ENCODE measurements at regions not wholly inside any gene's neighbourhood (a gene's known extent, or its start where the extent isn't known, plus 50 kb on each side); places are given as distances from the start of the nearest gene placed in this dataset.
"Not testable (repeated sequence)": the region's sequence is repeated elsewhere in the genome, so short reads cannot be mapped to it uniquely, and the experiment has no call there.

DNA sequence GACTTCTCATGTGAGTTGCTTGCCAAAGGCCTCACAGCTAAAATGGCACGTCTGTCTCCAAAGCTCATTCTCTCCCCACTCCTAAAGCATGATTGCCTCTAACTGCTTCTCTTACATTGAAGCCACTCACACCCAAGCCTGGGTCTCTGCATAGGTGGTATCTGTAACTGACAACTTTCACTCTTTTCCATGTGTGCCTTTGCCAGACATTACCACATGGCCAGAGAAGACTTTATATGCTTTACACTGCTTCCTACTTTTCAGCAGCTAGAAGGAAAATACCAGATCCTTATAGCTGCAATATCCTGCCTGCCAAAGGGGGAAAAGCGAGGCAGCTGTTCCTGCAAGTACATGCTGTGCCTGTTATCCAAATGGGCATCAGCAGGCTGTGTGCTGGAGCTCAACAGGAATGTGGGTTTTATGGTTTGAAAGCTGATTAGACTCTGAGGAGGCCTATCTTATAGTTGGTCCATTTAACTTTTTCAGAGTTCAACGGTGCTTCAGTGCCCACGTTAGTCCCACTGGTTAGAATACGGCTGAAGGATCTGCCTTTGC lies 547.1 kb downstream of the RAB38 start:
- Histone ChIP-seq H3K4me1 (no peaks in the 10 kb centered on the region), H3K27ac (no peak overlapping the region), H3K4me3 (no peak overlapping the region), H3K9me3 (no peaks in the 10 kb centered on the region), H3K27me3 (ENCODE audit: insufficient read depth in 3 of 3, low read length in 2 of 3) (no peaks in the 10 kb centered on the region), H3K36me3 (ENCODE audit: insufficient read depth in 1 of 2, low read depth in 1 of 2) (no peaks in the 10 kb centered on the region)
- intact Hi-C loops (cut with DNase I), result no loop called here
- 38 to 52% (median 46%) methylated on average over 5 of the region's 5 CpGs for WGBS, 3 donors
- no peak for DNase-seq
- TF ChIP-seq, protein P1, sequence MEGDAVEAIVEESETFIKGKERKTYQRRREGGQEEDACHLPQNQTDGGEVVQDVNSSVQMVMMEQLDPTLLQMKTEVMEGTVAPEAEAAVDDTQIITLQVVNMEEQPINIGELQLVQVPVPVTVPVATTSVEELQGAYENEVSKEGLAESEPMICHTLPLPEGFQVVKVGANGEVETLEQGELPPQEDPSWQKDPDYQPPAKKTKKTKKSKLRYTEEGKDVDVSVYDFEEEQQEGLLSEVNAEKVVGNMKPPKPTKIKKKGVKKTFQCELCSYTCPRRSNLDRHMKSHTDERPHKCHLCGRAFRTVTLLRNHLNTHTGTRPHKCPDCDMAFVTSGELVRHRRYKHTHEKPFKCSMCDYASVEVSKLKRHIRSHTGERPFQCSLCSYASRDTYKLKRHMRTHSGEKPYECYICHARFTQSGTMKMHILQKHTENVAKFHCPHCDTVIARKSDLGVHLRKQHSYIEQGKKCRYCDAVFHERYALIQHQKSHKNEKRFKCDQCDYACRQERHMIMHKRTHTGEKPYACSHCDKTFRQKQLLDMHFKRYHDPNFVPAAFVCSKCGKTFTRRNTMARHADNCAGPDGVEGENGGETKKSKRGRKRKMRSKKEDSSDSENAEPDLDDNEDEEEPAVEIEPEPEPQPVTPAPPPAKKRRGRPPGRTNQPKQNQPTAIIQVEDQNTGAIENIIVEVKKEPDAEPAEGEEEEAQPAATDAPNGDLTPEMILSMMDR (IDR thresholded peaks at IDR 0.05), result no peak
- no peak for ATAC-seq

DNA sequence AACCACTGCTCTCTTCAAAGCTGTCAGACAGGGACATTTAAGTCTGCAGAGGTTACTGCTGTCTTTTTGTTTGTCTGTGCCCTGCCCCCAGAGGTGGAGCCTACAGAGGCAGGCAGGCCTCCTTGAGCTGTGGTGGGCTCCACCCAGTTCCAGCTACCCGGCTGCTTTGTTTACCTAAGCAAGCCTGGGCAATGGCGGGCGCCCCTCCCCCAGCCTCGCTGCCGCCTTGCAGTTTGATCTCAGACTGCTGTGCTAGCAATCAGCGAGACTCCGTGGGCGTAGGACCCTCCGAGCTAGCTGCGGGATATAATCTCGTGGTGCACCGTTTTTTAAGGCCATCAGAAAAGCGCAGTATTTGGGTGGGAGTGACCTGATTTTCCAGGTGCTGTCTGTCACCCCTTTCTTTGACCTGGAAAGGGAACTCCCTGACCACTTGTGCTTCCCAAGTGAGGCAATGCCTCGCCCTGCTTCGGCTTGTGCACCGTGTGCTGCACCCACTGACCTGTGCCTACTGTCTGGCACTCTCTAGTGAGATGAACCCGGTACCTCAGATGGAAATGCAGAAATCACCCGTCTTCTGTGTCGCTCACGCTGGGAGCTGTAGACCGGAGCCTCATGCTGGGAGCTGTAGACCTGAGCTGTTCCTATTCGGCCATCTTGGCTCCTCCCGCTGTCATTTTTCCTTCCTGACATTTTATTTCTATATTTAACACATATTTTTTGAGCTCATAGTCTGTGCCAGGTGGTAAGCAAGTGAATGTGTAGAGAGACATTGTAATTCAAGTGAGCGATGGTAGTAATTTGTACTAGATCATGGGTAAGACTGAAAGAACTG lies 551.5 kb downstream of the RAB38 start:
- intact Hi-C loops (cut with DNase I); H3K36me3 ChIP-seq (ENCODE audit: insufficient read depth in 1 of 2, low read depth in 1 of 2); H3K27ac ChIP-seq; H3K27me3 ChIP-seq (ENCODE audit: insufficient read depth in 3 of 3, low read length in 2 of 3); H3K4me1 ChIP-seq; H3K9me3 ChIP-seq; DNase-seq; H3K4me3 ChIP-seq; ATAC-seq: not testable (repeated sequence)
- WGBS, 3 donors, result 65 to 82% (median 79%) methylated on average over 19 to 23 of the region's 24 CpGs

DNA sequence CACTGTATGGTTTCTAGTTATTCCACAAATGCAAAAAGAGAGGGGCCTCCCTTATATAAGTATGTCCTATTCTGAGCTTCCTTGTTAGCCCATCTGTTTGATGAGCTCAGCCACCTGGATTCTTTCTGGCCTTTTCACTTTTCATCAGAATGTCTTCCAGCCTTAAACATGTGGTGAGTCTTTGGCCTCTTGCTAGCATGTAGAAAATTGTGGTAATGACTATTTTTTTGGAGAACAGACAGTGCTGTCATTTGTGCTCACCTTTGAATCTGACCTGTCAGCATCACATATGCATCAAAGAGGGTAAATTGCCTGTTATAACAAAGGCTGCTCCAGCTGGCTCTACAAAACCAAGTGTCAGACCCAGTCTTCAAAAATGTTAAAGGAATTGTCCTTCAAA lies 558.7 kb downstream of the RAB38 start:
- intact Hi-C loops (cut with DNase I), result no loop called here
- Histone ChIP-seq H3K9me3 (no peaks in the 10 kb centered on the region), H3K27me3 (ENCODE audit: insufficient read depth in 3 of 3, low read length in 2 of 3) (no peaks in the 10 kb centered on the region), H3K4me3 (no peak overlapping the region), H3K27ac (no peak overlapping the region), H3K4me1 (no peaks in the 10 kb centered on the region), H3K36me3 (ENCODE audit: insufficient read depth in 1 of 2, low read depth in 1 of 2) (no peaks in the 10 kb centered on the region)
- ATAC-seq (no peak), DNase-seq (no peak)
- TF ChIP-seq, protein P1 (IDR thresholded peaks at IDR 0.05), result no peak

DNA sequence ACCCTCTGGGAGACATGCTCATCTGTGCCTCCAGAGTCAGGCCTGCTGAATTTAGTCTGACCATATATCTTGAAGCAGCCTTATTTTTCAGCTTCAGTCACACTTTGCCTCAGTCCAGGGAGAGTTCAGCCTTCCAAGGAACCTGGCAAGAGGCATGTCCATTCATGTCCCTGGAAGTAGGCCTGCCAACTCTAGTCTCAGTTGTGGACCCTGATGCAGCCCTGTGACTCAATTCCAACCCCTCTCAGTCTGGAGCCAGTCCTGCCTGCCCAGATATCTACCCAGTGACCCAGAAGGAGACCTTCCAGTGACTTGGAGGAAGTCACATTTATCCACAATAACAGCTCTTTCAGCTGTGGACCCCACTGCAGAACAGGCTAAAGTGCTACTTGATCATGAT lies 566.6 kb downstream of the TMEM135 start:
- H3K36me3 ChIP-seq (ENCODE audit: insufficient read depth in 1 of 2, low read depth in 1 of 2), result no peaks in the 10 kb centered on the region
- ATAC-seq (no peak), DNase-seq (no peak)
- H3K4me3 ChIP-seq, result no peak overlapping the region
- no peaks in the 10 kb centered on the region for H3K4me1 ChIP-seq
- no peaks in the 10 kb centered on the region for H3K9me3 ChIP-seq
- TF ChIP-seq, protein P1 (IDR thresholded peaks at IDR 0.05), result no peak
- H3K27ac ChIP-seq, result no peak overlapping the region
- no peaks in the 10 kb centered on the region for H3K27me3 ChIP-seq (ENCODE audit: insufficient read depth in 3 of 3, low read length in 2 of 3)
- intact Hi-C loops (cut with DNase I), result no loop called here

DNA sequence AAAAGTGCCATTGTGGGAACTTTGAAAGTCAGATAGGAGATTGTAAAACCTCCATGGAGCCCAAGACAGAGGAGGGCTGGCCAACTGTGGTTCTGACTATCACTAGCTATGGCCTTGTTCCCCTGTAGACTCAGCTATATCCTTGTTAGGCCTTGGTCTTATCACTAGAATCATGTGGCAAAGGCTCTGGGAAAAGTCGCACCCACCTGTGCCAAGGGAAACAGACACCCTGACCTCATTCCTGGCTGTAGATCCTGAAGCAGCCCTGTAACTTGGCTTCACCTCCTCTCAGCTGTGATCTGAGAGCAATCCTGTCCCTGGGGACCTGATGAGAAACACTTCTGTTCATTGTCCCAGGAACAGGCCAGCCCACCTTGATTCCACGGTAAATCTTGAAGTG lies 566.2 kb downstream of the TMEM135 start:
- intact Hi-C loops (cut with DNase I), result no loop called here
- peak in 1 of 2 donors; percentile 45 for DNase-seq
- no peak overlapping the region for H3K4me3 ChIP-seq
- no peaks in the 10 kb centered on the region for H3K27me3 ChIP-seq (ENCODE audit: insufficient read depth in 3 of 3, low read length in 2 of 3)
- TF ChIP-seq, protein P1 (IDR thresholded peaks at IDR 0.05), result no peak
- H3K4me1 ChIP-seq, result no peaks in the 10 kb centered on the region
- H3K36me3 ChIP-seq (ENCODE audit: insufficient read depth in 1 of 2, low read depth in 1 of 2), result no peaks in the 10 kb centered on the region
- H3K27ac ChIP-seq, result no peak overlapping the region
- 34 to 71% (median 38%) methylated on average over 2 of the region's 2 CpGs for WGBS, 3 donors
- ATAC-seq, result peak; percentile 37 to 90 (median 87)
- H3K9me3 ChIP-seq, result no peaks in the 10 kb centered on the region

All from psoas muscle (tissue), 7 donors.